ENCODE measurements at regions not wholly inside any gene's neighbourhood (a gene's known extent, or its start where the extent isn't known, plus 50 kb on each side); places are given as distances from the start of the nearest gene placed in this dataset.

- Histone ChIP-seq H3K79me2 (ENCODE audit: low read length) (no peaks in the 10 kb centered on the region), H3K9me3 (ENCODE audit: insufficient read depth, low read length) (peaks cover under 1% of the 10 kb centered on the region; the same call in 1 of the 2 replicates), H3K36me3 (replicated peaks; ENCODE audit: low read depth, low read length) (peaks cover under 1% of the 10 kb centered on the region)
Measured at GRCh38 chr1:222087221-222087920, 345.5 kb upstream of the DUSP10 start.

GRCh38 chr1:222084996-222085395 lies 343.1 kb upstream of the DUSP10 start:
- no peaks in the 10 kb centered on the region for H4K20me1 ChIP-seq (ENCODE audit: insufficient read depth, low read length)
- no peak overlapping the region for H3K4me2 ChIP-seq (ENCODE audit: low read length)
- TF ChIP-seq EZH2phosphoT487 (IDR thresholded peaks at IDR 0.05; ENCODE audit: low read depth) (no peak), CTCF (IDR thresholded peaks at IDR 0.05; ENCODE audit: low read depth, low read length) (no peak)
- no peaks in the 10 kb centered on the region for H3K27me3 ChIP-seq (ENCODE audit: low read depth, low read length)
- peaks cover 19% of the 10 kb centered on the region for H3K9me3 ChIP-seq (ENCODE audit: insufficient read depth, low read length)
- H3K4me3 ChIP-seq (ENCODE audit: low read length) = no peak overlapping the region
- peaks cover 14% of the 10 kb centered on the region for H3K4me1 ChIP-seq (ENCODE audit: low read length)
- H3K79me2 ChIP-seq (ENCODE audit: low read length) = no peaks in the 10 kb centered on the region
- no peak overlapping the region for H2AFZ ChIP-seq (ENCODE audit: low read depth, low read length)
- no peak overlapping the region for H3K9ac ChIP-seq (ENCODE audit: low read length)
- no peak overlapping the region for H3K27ac ChIP-seq (ENCODE audit: low read length)
- H3K36me3 ChIP-seq (replicated peaks; ENCODE audit: low read depth, low read length) = peaks cover 8% of the 10 kb centered on the region

More at GRCh38 chr1:222087221-222087920, 345.5 kb upstream of the DUSP10 start:
- Histone ChIP-seq H3K4me2 (ENCODE audit: low read length) (no peak overlapping the region), H2AFZ (ENCODE audit: low read depth, low read length) (no peak overlapping the region), H3K27ac (ENCODE audit: low read length) (no peak overlapping the region), H3K27me3 (ENCODE audit: low read depth, low read length) (no peaks in the 10 kb centered on the region), H3K4me3 (ENCODE audit: low read length) (no peak overlapping the region), H3K9ac (ENCODE audit: low read length) (no peak overlapping the region), H4K20me1 (ENCODE audit: insufficient read depth, low read length) (no peaks in the 10 kb centered on the region), H3K4me1 (ENCODE audit: low read length) (peaks cover 6% of the 10 kb centered on the region)
- no peak for TF ChIP-seq EZH2phosphoT487 (IDR thresholded peaks at IDR 0.05; ENCODE audit: low read depth)

GRCh38 chr1:222084048-222084447 lies 342.2 kb upstream of the DUSP10 start:
- Histone ChIP-seq H3K4me1 (ENCODE audit: low read length) (peaks cover 24% of the 10 kb centered on the region), H3K27me3 (ENCODE audit: low read depth, low read length) (no peaks in the 10 kb centered on the region), H3K79me2 (ENCODE audit: low read length) (no peaks in the 10 kb centered on the region), H3K9ac (ENCODE audit: low read length) (no peak overlapping the region), H3K9me3 (ENCODE audit: insufficient read depth, low read length) (peaks cover 19% of the 10 kb centered on the region), H2AFZ (ENCODE audit: low read depth, low read length) (no peak overlapping the region), H3K4me3 (ENCODE audit: low read length) (no peak overlapping the region), H4K20me1 (ENCODE audit: insufficient read depth, low read length) (no peaks in the 10 kb centered on the region), H3K27ac (ENCODE audit: low read length) (no peak overlapping the region), H3K36me3 (replicated peaks; ENCODE audit: low read depth, low read length) (peaks cover 8% of the 10 kb centered on the region), H3K4me2 (ENCODE audit: low read length) (no peak overlapping the region)
- TF ChIP-seq CTCF (IDR thresholded peaks at IDR 0.05; ENCODE audit: low read depth, low read length) (no peak), EZH2phosphoT487 (IDR thresholded peaks at IDR 0.05; ENCODE audit: low read depth) (no peak)

GRCh38 chr1:222081859-222082258 lies 340.0 kb upstream of the DUSP10 start:
- no peaks in the 10 kb centered on the region for H4K20me1 ChIP-seq (ENCODE audit: insufficient read depth, low read length)
- H3K4me1 ChIP-seq (ENCODE audit: low read length) = peaks cover 30% of the 10 kb centered on the region
- no peak for TF ChIP-seq CTCF (IDR thresholded peaks at IDR 0.05; ENCODE audit: low read depth, low read length)
- no peak for TF ChIP-seq EZH2phosphoT487 (IDR thresholded peaks at IDR 0.05; ENCODE audit: low read depth)
- H3K4me2 ChIP-seq (ENCODE audit: low read length) = peak overlapping the region; percentile 13; the same call in 1 of the 2 replicates
- peaks cover 8% of the 10 kb centered on the region for H3K36me3 ChIP-seq (replicated peaks; ENCODE audit: low read depth, low read length)
- H3K9me3 ChIP-seq (ENCODE audit: insufficient read depth, low read length) = peaks cover 19% of the 10 kb centered on the region
- H3K4me3 ChIP-seq (ENCODE audit: low read length) = no peak overlapping the region
- no peaks in the 10 kb centered on the region for H3K79me2 ChIP-seq (ENCODE audit: low read length)
- no peak overlapping the region for H3K9ac ChIP-seq (ENCODE audit: low read length)
- H2AFZ ChIP-seq (ENCODE audit: low read depth, low read length) = no peak overlapping the region; the same call in 1 of the 2 replicates
- no peaks in the 10 kb centered on the region for H3K27me3 ChIP-seq (ENCODE audit: low read depth, low read length)
- no peak overlapping the region; the same call in 1 of the 2 replicates for H3K27ac ChIP-seq (ENCODE audit: low read length)
